Caco-2 (cell line): ENCODE measurements at regions not wholly inside any gene's neighbourhood (a gene's known extent, or its start where the extent isn't known, plus 50 kb on each side); places are given as distances from the start of the nearest gene placed in this dataset.

ENCODE experiments used
- BruUV-seq: library from RNA; stranded (reverse); fragments of 400-500 nt; replicated peaks from 2 replicates; lab custom pipeline; 2021; lab: Mats Ljungman, UMichigan
- CTCF ChIA-PET: fragments of 300-600 bp; sonication (Branson Sonifier 250); formaldehyde crosslinking; loops from one replicate; lab custom pipeline; 2022; ENCODE audit warnings: antibody characterized with exemption; lab: Charles Lee
- POLR2A ChIA-PET: fragments of 300-600 bp; sonication (Branson Sonifier 250); formaldehyde crosslinking; loops from one replicate; lab custom pipeline; 2022; ENCODE audit warnings: antibody characterized with exemption; lab: Charles Lee
- DNase-seq, 2 experiments: peaks; one replicate each; pipeline versions ENCODE4 v3.0.0 to v3.0.0-alpha.2; 2020 to 2022
- H3K27me3 ChIP-seq: replicated peaks from 2 replicates; pipeline ENCODE4 v1.6.0; 2011; ENCODE audit warnings: low read length; ENCODE audit not compliant: control insufficient read depth, insufficient read depth
- H3K36me3 ChIP-seq: 2 replicates; pipeline ENCODE4 v1.5.1; 2011; ENCODE audit warnings: low read length; ENCODE audit not compliant: control insufficient read depth, insufficient read depth
- H3K4me1 ChIP-seq: fragments of 250-450 bp; sonication (Bioruptor Pico); 2 replicates; pipeline ENCODE4 v1.5.1; 2020; ENCODE audit warnings: mild to moderate bottlenecking
- H3K4me3 ChIP-seq: 2 replicates; pipeline ENCODE4 v1.5.1; 2011; ENCODE audit warnings: low read depth, mild to moderate bottlenecking, control low read depth, low read length
- H3K9me3 ChIP-seq: fragments of 250-450 bp; sonication (Bioruptor Pico); 2 replicates; pipeline ENCODE4 v1.5.1; 2020; ENCODE audit warnings: mild to moderate bottlenecking, moderate library complexity
- H3K27ac Mint-ChIP-seq: one replicate; pipeline ENCODE4 v1.8.0; 2022; ENCODE audit warnings: mixed read lengths; ENCODE audit not compliant: unreplicated experiment
- H3K27me3 Mint-ChIP-seq: one replicate; pipeline ENCODE4 v1.8.0; 2022; ENCODE audit warnings: mixed read lengths; ENCODE audit not compliant: insufficient read depth, unreplicated experiment
- H3K36me3 Mint-ChIP-seq: one replicate; pipeline ENCODE4 v1.8.0; 2022; ENCODE audit warnings: mild to moderate bottlenecking, mixed read lengths; ENCODE audit not compliant: insufficient read depth, unreplicated experiment
- H3K4me1 Mint-ChIP-seq: one replicate; pipeline ENCODE4 v1.8.0; 2022; ENCODE audit warnings: low read depth, mixed read lengths; ENCODE audit not compliant: unreplicated experiment
- H3K4me3 Mint-ChIP-seq: one replicate; pipeline ENCODE4 v1.8.0; 2022; ENCODE audit warnings: mild to moderate bottlenecking, moderate library complexity, mixed read lengths; ENCODE audit not compliant: unreplicated experiment
- H3K9me3 Mint-ChIP-seq: one replicate; pipeline ENCODE4 v1.8.0; 2022; ENCODE audit warnings: mixed read lengths; ENCODE audit not compliant: unreplicated experiment
- CTCF ChIP-seq, 2 experiments: fragments of 200-600 bp in 1 of 2; IDR thresholded peaks; 1 replicate in 1 of 2; 2 replicates in 1 of 2; pipeline versions ENCODE4 v1.5.1 to v1.8.0; 2011 to 2022; ENCODE audit warnings: antibody characterized with exemption in 1 of 2, control low read depth in 1 of 2, inconsistent platforms in 1 of 2, low read depth in 1 of 2, low read length in 1 of 2, mild to moderate bottlenecking in 1 of 2, moderate library complexity in 1 of 2; ENCODE audit not compliant: insufficient read depth in 1 of 2, severe bottlenecking in 1 of 2, unreplicated experiment in 1 of 2
- intact Hi-C: fragments of 100-400 bp; cut with micrococcal nuclease; formaldehyde crosslinking; loops from one replicate; pipeline ENCODE4 v1.10.0; 2022; ENCODE audit not compliant: unreplicated experiment

- ChIA-PET POLR2A (no interaction called here), CTCF (interaction anchor here (0.7 to 1.4 kb wide), 4 partner anchors 20 to 94 kb away, joined by 4 read pairs; no protein-coding TSS in a partner anchor)
- H3K27me3 ChIP-seq = no peaks in the 10 kb centered on the region
- no peaks in the 10 kb centered on the region for H3K36me3 ChIP-seq
- no peak for TF ChIP-seq CTCF (IDR thresholded peaks at IDR 0.05; ENCODE audit: insufficient read depth in 1 of 2, low read depth in 1 of 2, low read length in 1 of 2, severe bottlenecking in 1 of 2, unreplicated experiment in 1 of 2)
- Mint-ChIP-seq H3K27ac (peak overlapping the region; percentile 69), H3K9me3 (no peaks in the 10 kb centered on the region), H3K27me3 (no peaks in the 10 kb centered on the region), H3K4me1 (peaks cover 27% of the 10 kb centered on the region), H3K36me3 (no peaks in the 10 kb centered on the region), H3K4me3 (no peak overlapping the region)
- no peaks in the 10 kb centered on the region for H3K9me3 ChIP-seq
- no peak overlapping the region for H3K4me3 ChIP-seq
- no peak for DNase-seq
- BruUV-seq = no TSS peak
- intact Hi-C loops = no loop called here
- peaks cover 55% of the 10 kb centered on the region for H3K4me1 ChIP-seq
These were observed 97.6 kb downstream of the LSM3 start for GRCh38 chr3:14275962-14276909.

GRCh38 chr3:14277557-14277956 is 98.9 kb downstream of the LSM3 start:
- intact Hi-C loops = no loop called here
- Histone ChIP-seq H3K36me3 (no peaks in the 10 kb centered on the region), H3K4me1 (peaks cover 47% of the 10 kb centered on the region), H3K27me3 (no peaks in the 10 kb centered on the region), H3K4me3 (no peak overlapping the region), H3K9me3 (no peaks in the 10 kb centered on the region)
- POLR2A ChIA-PET = no interaction called here
- Mint-ChIP-seq H3K27ac (peak overlapping the region; percentile 30), H3K4me1 (peaks cover 19% of the 10 kb centered on the region), H3K4me3 (no peak overlapping the region), H3K9me3 (no peaks in the 10 kb centered on the region), H3K36me3 (no peaks in the 10 kb centered on the region), H3K27me3 (no peaks in the 10 kb centered on the region)
- no peak for DNase-seq
- no TSS peak for BruUV-seq
- TF ChIP-seq CTCF (IDR thresholded peaks at IDR 0.05; ENCODE audit: insufficient read depth in 1 of 2, low read depth in 1 of 2, low read length in 1 of 2, severe bottlenecking in 1 of 2, unreplicated experiment in 1 of 2) = no peak
- CTCF ChIA-PET = interaction anchor here (1.4 kb wide), 1 partner anchor 92 kb away, joined by 4 read pairs; no protein-coding TSS in a partner anchor

DNA sequence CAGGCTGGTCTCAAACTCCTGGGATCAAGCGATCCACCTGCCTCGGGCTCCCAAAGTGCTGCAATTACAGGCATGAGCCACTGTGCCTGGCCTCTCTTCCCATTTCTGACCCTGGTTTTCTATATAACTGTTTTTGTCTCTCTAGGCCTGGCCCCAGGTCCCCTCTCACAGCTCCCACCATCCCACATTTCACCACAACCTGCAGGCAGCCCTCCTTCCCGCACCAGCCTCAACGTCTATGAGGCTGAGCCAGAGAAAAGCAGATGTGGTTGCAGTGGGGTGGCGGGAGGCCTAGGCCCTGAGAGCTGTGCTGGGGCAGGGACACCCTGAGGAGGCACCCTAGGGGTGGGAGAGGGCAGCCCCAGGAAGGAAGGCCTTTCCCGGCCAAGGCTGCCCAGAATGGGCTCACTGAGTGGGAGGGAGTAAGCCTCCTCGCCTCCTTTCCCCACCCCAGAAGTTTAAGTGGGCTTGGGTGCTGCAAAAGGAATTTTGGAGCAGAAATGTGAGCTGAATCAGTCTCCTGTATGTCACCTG is 99.7 kb downstream of the LSM3 start:
- Histone ChIP-seq H3K27me3 (no peaks in the 10 kb centered on the region), H3K9me3 (no peaks in the 10 kb centered on the region), H3K4me3 (no peak overlapping the region), H3K36me3 (no peaks in the 10 kb centered on the region), H3K4me1 (peaks cover 42% of the 10 kb centered on the region)
- Mint-ChIP-seq H3K9me3 (no peaks in the 10 kb centered on the region), H3K4me1 (peaks cover 13% of the 10 kb centered on the region), H3K36me3 (no peaks in the 10 kb centered on the region), H3K4me3 (no peak overlapping the region), H3K27ac (peak overlapping the region; percentile 36), H3K27me3 (no peaks in the 10 kb centered on the region)
- no peak for TF ChIP-seq CTCF (IDR thresholded peaks at IDR 0.05; ENCODE audit: insufficient read depth in 1 of 2, low read depth in 1 of 2, low read length in 1 of 2, severe bottlenecking in 1 of 2, unreplicated experiment in 1 of 2)
- ChIA-PET CTCF (interaction anchor here (0.8 kb wide), 1 partner anchor 11 kb away, joined by 4 read pairs; no protein-coding TSS in a partner anchor), POLR2A (interaction anchor here (0.5 kb wide), 1 partner anchor 205 kb away, joined by 4 read pairs; no protein-coding TSS in a partner anchor)
- intact Hi-C loops = no loop called here
- DNase-seq = no peak
- no TSS peak for BruUV-seq
